KMS-11 (cell line): ENCODE measurements at regions not wholly inside any gene's neighbourhood (a gene's known extent, or its start where the extent isn't known, plus 50 kb on each side); places are given as distances from the start of the nearest gene placed in this dataset.

ENCODE experiments used
- H2AFZ ChIP-seq: fragments of 200-600 bp; sonication (generic); 2 replicates; pipeline ENCODE4 v1.6.1; 2016; ENCODE audit warnings: antibody characterized with exemption, mixed run types, low read depth
- H3K27ac ChIP-seq: fragments of 200-600 bp; sonication (generic); 2 replicates; pipeline ENCODE4 v1.6.1; 2016; ENCODE audit warnings: mild to moderate bottlenecking, mixed run types
- H3K27me3 ChIP-seq: fragments of 200-600 bp; sonication (generic); 2 replicates; pipeline ENCODE4 v1.6.1; 2017; ENCODE audit warnings: mild to moderate bottlenecking, low read depth, mixed run types, moderate library complexity; ENCODE audit not compliant: insufficient read depth
- H3K36me3 ChIP-seq: fragments of 200-600 bp; sonication (generic); 2 replicates; pipeline ENCODE4 v1.6.1; 2017; ENCODE audit warnings: mild to moderate bottlenecking, mixed run types; ENCODE audit not compliant: insufficient read depth
- H3K4me1 ChIP-seq: fragments of 200-600 bp; sonication (generic); 2 replicates; pipeline ENCODE4 v1.6.1; 2016; ENCODE audit warnings: mild to moderate bottlenecking, low read depth, mixed run types; ENCODE audit not compliant: poor library complexity, severe bottlenecking
- H3K4me2 ChIP-seq: fragments of 200-600 bp; sonication (generic); 2 replicates; pipeline ENCODE4 v1.7.0; 2016; ENCODE audit warnings: mild to moderate bottlenecking, mixed run types
- H3K4me3 ChIP-seq: fragments of 200-600 bp; sonication (generic); IDR thresholded peaks from 2 replicates; pipeline ENCODE4 v1.6.1; 2017; ENCODE audit warnings: low read depth, low read length, mixed read lengths; ENCODE audit not compliant: insufficient read depth
- H3K79me2 ChIP-seq: fragments of 200-600 bp; sonication (generic); 2 replicates; pipeline ENCODE4 v1.6.1; 2016; ENCODE audit warnings: low read depth, mixed run types; ENCODE audit not compliant: insufficient read depth
- H3K9ac ChIP-seq: fragments of 200-600 bp; sonication (generic); 2 replicates; pipeline ENCODE4 v1.6.1; 2016; ENCODE audit warnings: mild to moderate bottlenecking, mixed run types
- H4K20me1 ChIP-seq: fragments of 200-600 bp; sonication (generic); 2 replicates; pipeline ENCODE4 v1.6.1; 2016; ENCODE audit warnings: mild to moderate bottlenecking, mixed run types; ENCODE audit not compliant: insufficient read depth
- CTCF ChIP-seq: fragments of 200-600 bp; sonication (generic); conservative IDR thresholded peaks from 2 replicates; pipeline ENCODE4 v1.6.1; 2017; ENCODE audit warnings: low read depth, mild to moderate bottlenecking, antibody characterized with exemption, low read length, moderate library complexity, mixed read lengths

DNA sequence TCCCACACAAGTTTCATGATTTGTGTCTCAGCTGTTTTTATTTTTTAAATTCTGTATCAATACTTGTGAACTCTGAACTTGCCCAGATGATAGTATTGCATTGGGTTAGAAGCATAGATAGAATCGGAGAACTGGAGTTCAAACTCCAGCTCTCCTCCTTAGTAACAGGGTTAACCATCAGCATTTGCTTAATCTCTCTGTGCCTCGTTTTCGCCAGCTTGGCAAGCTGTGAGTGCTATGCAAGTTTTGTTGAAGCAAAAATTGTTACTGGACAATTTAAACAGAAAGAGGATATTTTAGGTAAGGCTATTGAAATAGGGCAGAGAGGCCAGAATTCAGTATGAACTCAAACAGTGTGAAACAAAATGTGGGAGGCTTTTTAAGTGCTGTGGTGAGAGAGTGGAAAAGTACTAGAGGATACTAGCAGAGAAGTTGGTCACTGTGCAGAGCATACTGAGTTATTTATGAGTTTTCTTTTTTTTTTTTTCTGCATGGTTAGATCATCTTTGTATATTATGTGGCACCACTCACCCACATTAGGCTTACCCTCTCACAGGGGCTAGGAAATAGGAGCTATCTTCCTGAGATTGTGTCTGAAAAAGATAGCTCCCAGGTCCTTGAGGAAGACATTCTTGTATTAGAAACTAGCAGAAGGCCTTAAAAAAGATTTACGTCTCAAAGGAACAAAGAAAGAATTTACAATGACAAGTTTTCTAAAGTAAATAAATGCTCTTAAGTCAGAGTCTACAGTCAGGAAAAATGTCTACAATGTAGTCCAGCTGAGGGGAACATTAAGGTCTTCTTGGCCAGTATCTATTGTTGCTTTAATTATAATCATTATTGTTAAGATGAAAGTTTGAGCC, 1126.6 kb downstream of the FAT4 start:
- TF ChIP-seq CTCF, result no peak
- no peak overlapping the region for H3K9ac ChIP-seq
- no peak overlapping the region for H3K4me3 ChIP-seq
- no peak overlapping the region for H3K4me2 ChIP-seq
- H3K79me2 ChIP-seq, result no peaks in the 10 kb centered on the region
- peaks cover 12% of the 10 kb centered on the region for H3K4me1 ChIP-seq
- no peaks in the 10 kb centered on the region for H3K27me3 ChIP-seq
- H3K36me3 ChIP-seq, result no peaks in the 10 kb centered on the region
- no peaks in the 10 kb centered on the region for H4K20me1 ChIP-seq
- no peak overlapping the region for H3K27ac ChIP-seq
- H2AFZ ChIP-seq, result no peak overlapping the region

DNA sequence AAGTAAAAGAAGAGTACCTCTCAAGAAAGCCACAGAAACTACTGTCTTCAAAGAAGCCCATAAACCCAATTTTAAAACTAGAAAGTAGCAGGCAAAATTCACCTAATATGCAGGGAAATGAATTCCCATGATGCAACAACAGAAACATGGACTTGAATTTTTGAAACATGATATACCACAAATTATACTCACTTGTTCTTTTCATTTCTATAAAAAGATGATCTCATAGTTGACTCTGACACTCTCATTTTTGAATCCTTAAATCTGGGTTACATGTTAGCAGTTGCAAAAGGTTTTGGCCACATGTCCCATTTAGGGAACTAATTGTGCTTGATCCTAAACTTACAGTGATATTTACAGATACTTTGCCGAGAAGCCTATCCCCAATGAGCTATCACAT, 1130.8 kb downstream of the FAT4 start:
- H3K4me2 ChIP-seq, result no peak overlapping the region
- TF ChIP-seq CTCF, result no peak
- H3K79me2 ChIP-seq, result no peaks in the 10 kb centered on the region
- peaks cover 12% of the 10 kb centered on the region for H3K4me1 ChIP-seq
- no peaks in the 10 kb centered on the region for H4K20me1 ChIP-seq
- H3K9ac ChIP-seq, result no peak overlapping the region
- no peak overlapping the region for H2AFZ ChIP-seq
- H3K27me3 ChIP-seq, result no peaks in the 10 kb centered on the region
- H3K27ac ChIP-seq, result no peak overlapping the region
- no peaks in the 10 kb centered on the region for H3K36me3 ChIP-seq
- no peak overlapping the region for H3K4me3 ChIP-seq

- no peak overlapping the region for H3K4me3 ChIP-seq
- H2AFZ ChIP-seq, result no peak overlapping the region
- TF ChIP-seq CTCF, result no peak
- H3K4me2 ChIP-seq, result no peak overlapping the region
- H3K79me2 ChIP-seq, result no peaks in the 10 kb centered on the region
- no peak overlapping the region for H3K27ac ChIP-seq
- peaks cover 12% of the 10 kb centered on the region for H3K4me1 ChIP-seq
- no peaks in the 10 kb centered on the region for H3K36me3 ChIP-seq
- no peaks in the 10 kb centered on the region for H4K20me1 ChIP-seq
- H3K9ac ChIP-seq, result no peak overlapping the region
- H3K27me3 ChIP-seq, result no peaks in the 10 kb centered on the region
These were observed 1132.2 kb downstream of the FAT4 start for GRCh38 chr4:126446917-126447316.

DNA sequence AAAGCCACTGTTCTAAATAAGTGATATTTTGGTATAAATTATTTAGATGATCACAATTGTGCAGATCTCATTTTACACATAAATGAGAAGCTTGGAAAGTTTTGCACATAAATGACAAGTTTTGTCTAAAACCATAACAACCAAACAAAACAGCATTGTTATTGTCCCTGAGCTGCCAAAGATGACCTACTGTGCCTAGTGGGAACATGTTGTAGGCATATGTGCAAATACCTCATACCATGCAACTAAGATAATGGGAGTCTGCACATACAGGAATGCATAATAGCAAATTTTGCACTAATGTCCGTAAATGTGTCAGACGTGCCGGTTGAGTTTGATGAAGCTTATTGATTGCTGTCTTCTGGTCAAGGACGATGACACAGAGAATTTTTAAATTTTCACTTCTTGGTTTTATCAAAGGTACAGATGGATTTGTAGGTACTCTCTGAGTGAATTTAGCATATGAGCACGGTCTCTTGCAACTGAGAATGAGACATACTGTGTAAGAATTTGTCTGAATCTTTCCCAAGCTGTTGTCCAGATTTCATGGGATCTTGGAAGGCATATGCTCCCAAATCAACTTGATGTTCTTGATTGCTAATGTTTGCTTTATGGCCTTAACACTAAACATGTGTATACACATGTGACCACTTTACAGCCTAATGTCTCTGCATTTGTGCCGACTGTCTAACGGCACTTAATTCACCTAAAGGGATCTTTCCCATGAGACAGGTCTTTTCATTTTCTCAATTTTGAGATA, 1133.5 kb downstream of the FAT4 start:
- no peak overlapping the region for H3K4me2 ChIP-seq
- no peaks in the 10 kb centered on the region for H3K27me3 ChIP-seq
- no peak overlapping the region for H3K4me3 ChIP-seq
- H3K36me3 ChIP-seq, result no peaks in the 10 kb centered on the region
- H3K27ac ChIP-seq, result no peak overlapping the region
- H3K4me1 ChIP-seq, result peaks cover 12% of the 10 kb centered on the region
- H2AFZ ChIP-seq, result no peak overlapping the region
- H3K9ac ChIP-seq, result no peak overlapping the region
- no peaks in the 10 kb centered on the region for H4K20me1 ChIP-seq
- no peak for TF ChIP-seq CTCF
- H3K79me2 ChIP-seq, result no peaks in the 10 kb centered on the region
